Jurkat, Clone E6-1 (cell line): ENCODE measurements at regions not wholly inside any gene's neighbourhood (a gene's known extent, or its start where the extent isn't known, plus 50 kb on each side); places are given as distances from the start of the nearest gene placed in this dataset.

Source experiments
- DNase-seq: peaks from one replicate; pipeline ENCODE4 v3.0.0-alpha.2; 2011; ENCODE audit warnings: low read depth, low spot score
- H3K4me3 ChIP-seq: 2 replicates; pipeline ENCODE4 v1.5.1; 2011; ENCODE audit warnings: mild to moderate bottlenecking, low read length, control low read depth, moderate library complexity

- DNase-seq: no peak
- no peak overlapping the region for H3K4me3 ChIP-seq
Observed at GRCh38 chr11:134925432-134925831, 513.4 kb upstream of the B3GAT1 start.

DNA sequence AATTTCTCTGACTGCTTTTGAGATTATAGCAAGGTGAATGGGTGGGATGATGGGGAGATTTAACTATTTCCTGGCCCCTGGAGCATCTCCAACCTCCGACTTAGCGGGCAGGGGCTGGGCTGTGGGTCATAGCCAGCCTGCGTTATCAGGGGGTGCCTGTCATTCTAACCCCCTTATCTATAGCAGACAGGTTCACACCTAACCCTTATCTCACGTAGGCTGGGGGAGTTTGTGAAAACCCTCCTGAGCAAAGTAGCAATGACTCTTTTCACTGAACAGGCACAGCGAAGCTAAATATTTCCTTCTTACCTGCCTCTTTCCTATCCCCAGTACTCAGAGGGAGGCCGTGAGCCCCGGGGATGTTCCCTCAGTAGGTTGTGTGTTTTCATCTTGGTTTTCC is 511.4 kb upstream of the B3GAT1 start:
- no peak for DNase-seq

GRCh38 chr11:134921938-134922337 is 509.9 kb upstream of the B3GAT1 start:
- no peak for DNase-seq
- no peak overlapping the region for H3K4me3 ChIP-seq

More for the DNA sequence above, 511.4 kb upstream of the B3GAT1 start:
- H3K4me3 ChIP-seq: no peak overlapping the region

DNA sequence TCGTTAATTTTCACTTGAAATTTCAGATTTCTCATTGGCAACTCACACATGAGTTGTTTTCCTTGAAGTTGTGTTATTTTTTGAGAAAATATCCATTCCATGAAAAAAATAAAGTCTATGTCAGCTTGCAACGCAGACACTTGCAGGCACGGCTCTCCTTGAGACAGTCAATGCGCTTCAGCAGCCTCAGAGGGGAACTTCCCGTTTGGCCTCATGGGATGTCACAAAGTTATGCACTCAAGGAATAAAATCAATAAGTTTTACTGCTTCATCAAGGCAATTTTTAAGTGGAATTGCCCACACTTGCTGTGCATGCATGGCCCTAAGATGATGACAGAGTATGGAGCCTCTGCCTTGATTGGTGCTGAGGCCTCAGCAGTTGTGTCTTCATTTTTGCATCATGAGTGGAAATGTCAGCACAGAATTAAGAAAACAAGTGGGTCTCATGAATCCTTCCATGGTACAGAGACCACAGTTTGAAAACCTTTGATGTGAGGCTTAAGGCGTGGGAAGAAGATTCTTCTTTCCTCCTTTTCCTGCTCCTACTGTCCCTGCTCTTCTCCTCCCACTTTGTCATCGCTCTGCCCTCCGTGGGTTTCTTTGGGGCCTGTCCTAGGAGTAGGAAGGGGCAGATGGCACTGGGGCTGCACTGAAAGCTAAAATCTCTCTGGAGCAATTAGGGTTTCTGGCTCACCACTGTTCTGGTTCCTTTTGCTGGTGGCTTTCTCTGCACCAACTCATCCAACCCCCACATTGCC is 509.0 kb upstream of the B3GAT1 start:
- DNase-seq: no peak
- H3K4me3 ChIP-seq: no peak overlapping the region

DNA sequence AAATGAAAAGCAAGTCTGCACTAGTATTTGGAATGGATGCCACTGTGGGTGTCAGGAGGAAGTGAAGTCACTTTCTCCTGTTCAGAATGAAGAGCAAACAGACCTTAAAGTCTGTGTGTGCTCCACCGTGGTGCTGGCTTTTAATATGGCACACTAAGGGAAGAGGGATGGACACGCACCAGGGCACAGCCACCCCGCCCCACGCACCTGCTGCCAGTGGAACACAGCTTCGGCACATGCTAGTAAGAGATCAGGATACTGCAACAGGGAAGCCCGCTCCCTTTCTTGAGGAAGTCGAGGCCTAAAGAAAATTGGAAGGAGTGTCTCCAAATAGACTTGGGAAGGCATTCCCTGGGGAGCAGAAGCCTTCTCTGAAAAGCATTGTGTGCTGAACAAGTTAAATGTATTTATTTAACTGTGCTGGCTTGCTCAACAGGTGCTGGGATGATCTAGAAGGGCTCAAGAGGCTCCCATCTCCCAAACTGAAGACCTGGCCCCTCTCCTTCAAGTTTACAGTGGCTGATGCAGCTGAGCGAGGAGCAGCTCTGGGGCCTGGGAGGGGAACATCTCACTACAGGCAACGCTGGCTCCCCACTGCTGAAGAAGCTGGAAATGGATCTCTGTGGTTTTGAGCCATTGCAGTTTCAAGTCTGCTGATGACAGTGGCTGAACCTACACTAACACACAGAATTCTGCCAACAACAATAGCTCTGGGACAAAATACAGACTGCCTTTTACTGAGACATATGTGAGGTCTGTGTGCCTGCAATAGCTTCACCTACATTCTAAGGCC is 504.6 kb upstream of the B3GAT1 start:
- no peak for DNase-seq
- H3K4me3 ChIP-seq: no peak overlapping the region

DNA sequence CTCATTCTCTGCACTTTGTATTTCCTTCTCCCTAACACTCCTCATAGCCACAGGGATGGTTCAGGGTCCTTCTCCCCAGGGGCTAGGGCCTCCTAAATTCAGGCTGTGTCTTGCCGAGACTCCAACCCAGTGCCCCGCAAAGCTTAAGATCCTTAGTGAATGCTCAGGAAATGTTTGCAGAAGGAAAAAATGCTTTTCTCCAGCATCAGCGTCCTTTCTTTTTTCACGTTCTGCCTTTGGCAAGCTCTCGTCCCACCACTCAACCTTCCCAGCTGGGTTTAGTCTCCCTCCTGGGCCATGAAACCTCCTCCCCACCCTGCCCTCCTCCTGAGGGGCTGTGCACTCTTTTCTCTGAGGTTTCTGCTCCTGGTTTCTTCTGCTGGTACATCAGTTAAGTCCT is 503.8 kb upstream of the B3GAT1 start:
- no peak for DNase-seq
- H3K4me3 ChIP-seq: no peak overlapping the region

DNA sequence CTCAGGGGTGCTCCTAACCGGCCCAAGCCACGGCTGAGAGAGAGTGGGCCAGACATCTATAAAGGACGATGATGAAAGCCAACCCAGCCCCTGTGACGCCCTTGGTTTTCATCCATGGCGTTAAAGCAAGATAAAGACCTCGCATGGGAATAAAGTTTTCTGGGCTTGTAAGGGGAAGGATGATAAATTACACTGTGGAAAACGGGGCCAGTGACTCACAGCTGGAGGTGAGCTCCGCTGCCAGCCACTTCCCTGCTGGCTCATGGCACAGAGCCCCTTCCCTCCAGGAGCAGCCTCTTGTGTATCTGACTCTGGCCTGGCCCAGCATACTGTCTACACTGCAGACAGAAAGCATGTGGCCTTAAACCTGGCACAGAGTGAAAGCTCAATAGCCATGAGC is 503.2 kb upstream of the B3GAT1 start:
- H3K4me3 ChIP-seq: no peak overlapping the region
- DNase-seq: no peak

- H3K4me3 ChIP-seq: no peak overlapping the region
Observed at GRCh38 chr11:134913999-134914590, 502.1 kb upstream of the B3GAT1 start.

GRCh38 chr11:134913391-134913790 is 501.3 kb upstream of the B3GAT1 start:
- no peak for DNase-seq
- H3K4me3 ChIP-seq: no peak overlapping the region

More at GRCh38 chr11:134913999-134914590, 502.1 kb upstream of the B3GAT1 start:
- no peak for DNase-seq

- H3K4me3 ChIP-seq: no peak overlapping the region
- DNase-seq: no peak
Observed at GRCh38 chr11:134911514-134912180, 499.6 kb upstream of the B3GAT1 start.

- no peak overlapping the region for H3K4me3 ChIP-seq
- DNase-seq: no peak
Observed at GRCh38 chr11:134908583-134908982, 496.5 kb upstream of the B3GAT1 start.

- H3K4me3 ChIP-seq: no peak overlapping the region
- DNase-seq: no peak
Observed at GRCh38 chr11:134907636-134908035, 495.6 kb upstream of the B3GAT1 start.

- no peak for DNase-seq
- no peak overlapping the region for H3K4me3 ChIP-seq
Observed at GRCh38 chr11:134906356-134906955, 494.4 kb upstream of the B3GAT1 start.

GRCh38 chr11:134905928-134906327 is 493.9 kb upstream of the B3GAT1 start:
- DNase-seq: no peak
- H3K4me3 ChIP-seq: no peak overlapping the region

GRCh38 chr11:134905517-134905916 is 493.5 kb upstream of the B3GAT1 start:
- no peak for DNase-seq
- no peak overlapping the region for H3K4me3 ChIP-seq

- no peak for DNase-seq
- H3K4me3 ChIP-seq: no peak overlapping the region
Observed at GRCh38 chr11:134904103-134904790, 492.2 kb upstream of the B3GAT1 start.

- DNase-seq: no peak
- H3K4me3 ChIP-seq: no peak overlapping the region
Observed at GRCh38 chr11:134901955-134902918, 490.2 kb upstream of the B3GAT1 start.

DNA sequence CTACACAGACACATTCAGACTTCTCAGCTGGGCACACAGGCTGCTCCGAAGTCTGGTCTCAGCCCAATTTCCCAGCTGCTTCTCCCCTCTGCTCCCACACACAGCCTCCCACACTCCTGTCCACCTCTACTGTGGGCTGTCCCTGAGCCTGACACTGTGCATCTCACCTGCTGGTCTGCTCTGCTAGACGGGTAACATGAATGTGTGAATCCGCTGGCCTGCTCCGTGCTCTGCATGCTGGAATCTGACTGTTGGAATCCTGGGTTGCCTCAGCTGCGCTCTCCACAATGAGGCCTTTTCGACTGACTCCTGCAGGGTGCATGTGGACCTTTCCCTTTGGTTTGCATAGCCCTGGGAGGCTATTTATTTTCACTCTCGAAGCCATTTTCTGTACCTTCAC is 489.5 kb upstream of the B3GAT1 start:
- no peak overlapping the region for H3K4me3 ChIP-seq
- no peak for DNase-seq
